ENCODE measurements at regions not wholly inside any gene's neighbourhood (a gene's known extent, or its start where the extent isn't known, plus 50 kb on each side); places are given as distances from the start of the nearest gene placed in this dataset.

- no peak for TF ChIP-seq CTCF (IDR thresholded peaks at IDR 0.05)
- H3K4me3 ChIP-seq = no peak overlapping the region
- DNase-seq (no peak), ATAC-seq (no peak)
- intact Hi-C loops (cut with DNase I) = no loop called here
- H3K27me3 ChIP-seq = no peaks in the 10 kb centered on the region
- H3K4me1 ChIP-seq = peaks cover 80% of the 10 kb centered on the region
- no peaks in the 10 kb centered on the region for H3K9me3 ChIP-seq
- no peak overlapping the region for H3K27ac ChIP-seq
- no peaks in the 10 kb centered on the region for H3K36me3 ChIP-seq
These were observed 55.0 kb upstream of the MACF1 start for GRCh38 chr1:39149509-39149908.

GRCh38 chr1:39150779-39151178 lies 53.7 kb upstream of the MACF1 start:
- no peak overlapping the region for H3K4me3 ChIP-seq
- TF ChIP-seq CTCF (IDR thresholded peaks at IDR 0.05) = no peak
- intact Hi-C loops (cut with DNase I) = no loop called here
- H3K36me3 ChIP-seq = no peaks in the 10 kb centered on the region
- DNase-seq (no peak), ATAC-seq (no peak)
- no peaks in the 10 kb centered on the region for H3K9me3 ChIP-seq
- H3K4me1 ChIP-seq = peaks cover 82% of the 10 kb centered on the region
- H3K27me3 ChIP-seq = no peaks in the 10 kb centered on the region
- H3K27ac ChIP-seq = peak overlapping the region; percentile 37

GRCh38 chr1:39151267-39151666 lies 53.2 kb upstream of the MACF1 start:
- intact Hi-C loops (cut with DNase I) = no loop called here
- Histone ChIP-seq H3K27me3 (no peaks in the 10 kb centered on the region), H3K4me1 (peaks cover 84% of the 10 kb centered on the region), H3K4me3 (no peak overlapping the region), H3K27ac (peak overlapping the region; percentile 37), H3K9me3 (no peaks in the 10 kb centered on the region), H3K36me3 (no peaks in the 10 kb centered on the region)
- DNase-seq = no peak
- TF ChIP-seq CTCF (IDR thresholded peaks at IDR 0.05) = no peak
- ATAC-seq = no peak

GRCh38 chr1:39152923-39153322 lies 51.6 kb upstream of the MACF1 start:
- ATAC-seq (no peak), DNase-seq (no peak)
- H3K4me3 ChIP-seq = no peak overlapping the region
- H3K27ac ChIP-seq = peak overlapping the region; percentile 84
- intact Hi-C loops (cut with DNase I) = no loop called here
- H3K4me1 ChIP-seq = peaks cover 89% of the 10 kb centered on the region
- no peak for TF ChIP-seq CTCF (IDR thresholded peaks at IDR 0.05)
- no peaks in the 10 kb centered on the region for H3K27me3 ChIP-seq
- no peaks in the 10 kb centered on the region for H3K9me3 ChIP-seq
- H3K36me3 ChIP-seq = no peaks in the 10 kb centered on the region

GRCh38 chr1:39153684-39154083 lies 50.8 kb upstream of the MACF1 start:
- DNase-seq = no peak
- Histone ChIP-seq H3K4me3 (no peak overlapping the region), H3K4me1 (peaks cover 87% of the 10 kb centered on the region), H3K27ac (peak overlapping the region; percentile 84), H3K9me3 (no peaks in the 10 kb centered on the region), H3K36me3 (no peaks in the 10 kb centered on the region), H3K27me3 (no peaks in the 10 kb centered on the region)
- no peak for ATAC-seq
- no peak for TF ChIP-seq CTCF (IDR thresholded peaks at IDR 0.05)
- intact Hi-C loops (cut with DNase I) = no loop called here

All from upper lobe of right lung (tissue), 1 donor.